ENCODE measurements at regions not wholly inside any gene's neighbourhood (a gene's known extent, or its start where the extent isn't known, plus 50 kb on each side); places are given as distances from the start of the nearest gene placed in this dataset.

DNA sequence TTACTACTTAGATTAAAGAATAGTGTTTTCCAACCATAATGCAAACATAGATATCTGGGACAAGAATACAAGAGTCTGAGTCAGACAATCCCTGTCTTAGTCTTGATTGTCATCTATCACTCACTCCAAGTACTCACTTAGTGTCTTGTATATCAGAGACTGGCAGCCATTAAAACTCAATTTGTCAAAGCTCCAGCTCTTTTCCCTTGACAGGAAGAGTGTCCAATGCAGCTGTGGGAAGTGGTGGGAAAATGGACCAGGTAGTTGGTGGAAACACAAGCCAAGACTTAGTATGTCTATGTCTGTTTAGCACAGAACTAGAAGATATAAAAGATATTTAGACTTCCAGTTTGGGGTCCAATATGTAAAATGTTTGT is 271.6 kb upstream of the CLEC14A start:
- Histone ChIP-seq H3K27ac (ENCODE audit: low read depth, low read length) (no peak overlapping the region), H3K9me3 (ENCODE audit: control insufficient read depth in 1 of 2, insufficient read depth in 1 of 2, low read depth in 1 of 2, low read length in 2 of 2) (no peaks in the 10 kb centered on the region), H3K9ac (ENCODE audit: low read length) (no peak overlapping the region), H4K20me1 (ENCODE audit: insufficient read depth) (no peaks in the 10 kb centered on the region), H3K36me3 (ENCODE audit: control insufficient read depth in 1 of 2, insufficient read depth in 2 of 2, low read length in 2 of 2) (no peaks in the 10 kb centered on the region), H3K4me2 (ENCODE audit: low read length) (no peak overlapping the region), H3K4me1 (ENCODE audit: control insufficient read depth in 1 of 2, insufficient read depth in 2 of 2, low read length in 2 of 2) (no peaks in the 10 kb centered on the region), H3K4me3 (replicated peaks in 1 of 2; ENCODE audit: low read depth in 1 of 2, low read length in 2 of 2) (no peak overlapping the region), H2AFZ (ENCODE audit: low read depth, low read length, poor library complexity, severe bottlenecking) (no peak overlapping the region), H3K27me3 (ENCODE audit: insufficient read depth, low read length) (no peaks in the 10 kb centered on the region), H3K79me2 (ENCODE audit: insufficient read depth, low read length) (no peaks in the 10 kb centered on the region), H3K9me2 (ENCODE audit: insufficient read depth) (no peaks in the 10 kb centered on the region)
- ChIA-PET CTCF (no interaction called here), POLR2A (no interaction called here), RAD21 (ENCODE audit: low non-redundant PET in 1 of 2, low total read pairs in 2 of 2, uncharacterized antibody in 2 of 2, unreplicated experiment in 2 of 2) (no interaction called here)
- TF ChIP-seq EZH2 (IDR thresholded peaks at IDR 0.05): no peak
- TF ChIP-seq, protein P1, sequence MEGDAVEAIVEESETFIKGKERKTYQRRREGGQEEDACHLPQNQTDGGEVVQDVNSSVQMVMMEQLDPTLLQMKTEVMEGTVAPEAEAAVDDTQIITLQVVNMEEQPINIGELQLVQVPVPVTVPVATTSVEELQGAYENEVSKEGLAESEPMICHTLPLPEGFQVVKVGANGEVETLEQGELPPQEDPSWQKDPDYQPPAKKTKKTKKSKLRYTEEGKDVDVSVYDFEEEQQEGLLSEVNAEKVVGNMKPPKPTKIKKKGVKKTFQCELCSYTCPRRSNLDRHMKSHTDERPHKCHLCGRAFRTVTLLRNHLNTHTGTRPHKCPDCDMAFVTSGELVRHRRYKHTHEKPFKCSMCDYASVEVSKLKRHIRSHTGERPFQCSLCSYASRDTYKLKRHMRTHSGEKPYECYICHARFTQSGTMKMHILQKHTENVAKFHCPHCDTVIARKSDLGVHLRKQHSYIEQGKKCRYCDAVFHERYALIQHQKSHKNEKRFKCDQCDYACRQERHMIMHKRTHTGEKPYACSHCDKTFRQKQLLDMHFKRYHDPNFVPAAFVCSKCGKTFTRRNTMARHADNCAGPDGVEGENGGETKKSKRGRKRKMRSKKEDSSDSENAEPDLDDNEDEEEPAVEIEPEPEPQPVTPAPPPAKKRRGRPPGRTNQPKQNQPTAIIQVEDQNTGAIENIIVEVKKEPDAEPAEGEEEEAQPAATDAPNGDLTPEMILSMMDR (IDR thresholded peaks at IDR 0.05 in 2 of 3, conservative IDR thresholded peaks at IDR 0.05 in 1 of 3; ENCODE audit: borderline replicate concordance in 1 of 3, insufficient read depth in 1 of 3, low read depth in 2 of 3, low read length in 2 of 3): no peak
- TF ChIP-seq RAD21 (IDR thresholded peaks at IDR 0.05; ENCODE audit: low read depth): no peak
- no peak for TF ChIP-seq ZFX (IDR thresholded peaks at IDR 0.05)
- TF ChIP-seq ZNF274 (IDR thresholded peaks at IDR 0.05; ENCODE audit: low read depth, low read length): no peak
- TF ChIP-seq CBX3 (IDR thresholded peaks at IDR 0.05; ENCODE audit: low read depth): no peak
- no peak for TF ChIP-seq YY1 (IDR thresholded peaks at IDR 0.05; ENCODE audit: extremely low read depth, insufficient replicate concordance, low read depth, low read length)
- TF ChIP-seq SIN3A (IDR thresholded peaks at IDR 0.05; ENCODE audit: low read depth): no peak
- no peak for TF ChIP-seq JUND (IDR thresholded peaks at IDR 0.05)
- no peak for TF ChIP-seq ELF1 (IDR thresholded peaks at IDR 0.05; ENCODE audit: borderline replicate concordance, low read depth)
- no peak for TF ChIP-seq POLR2A (IDR thresholded peaks at IDR 0.05; ENCODE audit: borderline replicate concordance, extremely low read depth, insufficient read depth, insufficient read length)
- TF ChIP-seq, protein P2, sequence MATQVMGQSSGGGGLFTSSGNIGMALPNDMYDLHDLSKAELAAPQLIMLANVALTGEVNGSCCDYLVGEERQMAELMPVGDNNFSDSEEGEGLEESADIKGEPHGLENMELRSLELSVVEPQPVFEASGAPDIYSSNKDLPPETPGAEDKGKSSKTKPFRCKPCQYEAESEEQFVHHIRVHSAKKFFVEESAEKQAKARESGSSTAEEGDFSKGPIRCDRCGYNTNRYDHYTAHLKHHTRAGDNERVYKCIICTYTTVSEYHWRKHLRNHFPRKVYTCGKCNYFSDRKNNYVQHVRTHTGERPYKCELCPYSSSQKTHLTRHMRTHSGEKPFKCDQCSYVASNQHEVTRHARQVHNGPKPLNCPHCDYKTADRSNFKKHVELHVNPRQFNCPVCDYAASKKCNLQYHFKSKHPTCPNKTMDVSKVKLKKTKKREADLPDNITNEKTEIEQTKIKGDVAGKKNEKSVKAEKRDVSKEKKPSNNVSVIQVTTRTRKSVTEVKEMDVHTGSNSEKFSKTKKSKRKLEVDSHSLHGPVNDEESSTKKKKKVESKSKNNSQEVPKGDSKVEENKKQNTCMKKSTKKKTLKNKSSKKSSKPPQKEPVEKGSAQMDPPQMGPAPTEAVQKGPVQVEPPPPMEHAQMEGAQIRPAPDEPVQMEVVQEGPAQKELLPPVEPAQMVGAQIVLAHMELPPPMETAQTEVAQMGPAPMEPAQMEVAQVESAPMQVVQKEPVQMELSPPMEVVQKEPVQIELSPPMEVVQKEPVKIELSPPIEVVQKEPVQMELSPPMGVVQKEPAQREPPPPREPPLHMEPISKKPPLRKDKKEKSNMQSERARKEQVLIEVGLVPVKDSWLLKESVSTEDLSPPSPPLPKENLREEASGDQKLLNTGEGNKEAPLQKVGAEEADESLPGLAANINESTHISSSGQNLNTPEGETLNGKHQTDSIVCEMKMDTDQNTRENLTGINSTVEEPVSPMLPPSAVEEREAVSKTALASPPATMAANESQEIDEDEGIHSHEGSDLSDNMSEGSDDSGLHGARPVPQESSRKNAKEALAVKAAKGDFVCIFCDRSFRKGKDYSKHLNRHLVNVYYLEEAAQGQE (IDR thresholded peaks at IDR 0.05; ENCODE audit: low read depth): no peak
- TF ChIP-seq TCF7L2 (IDR thresholded peaks at IDR 0.05; ENCODE audit: borderline replicate concordance, extremely low read depth, insufficient read depth, insufficient read length): no peak
- no peak for DNase-seq (ENCODE audit: low read depth, low spot score)
- ATAC-seq: no peak
- no TSS peak for BruUV-seq (replicated peaks)
- intact Hi-C loops (cut with micrococcal nuclease): no loop called here

All from HCT116 (cell line).